Mesenchymal stem cell (in vitro differentiated cells and primary cell): ENCODE measurements at regions not wholly inside any gene's neighbourhood (a gene's known extent, or its start where the extent isn't known, plus 50 kb on each side); places are given as distances from the start of the nearest gene placed in this dataset.

ENCODE experiments used
- DNase-seq: peaks from one replicate; pipeline ENCODE4 v3.0.0-alpha.2; 2013
- H2AFZ ChIP-seq: one replicate; pipeline ENCODE4 v1.6.1; 2013; ENCODE audit warnings: low read depth, mild to moderate bottlenecking, control low read depth, inconsistent platforms, low read length, moderate library complexity
- H2AK5ac ChIP-seq: 2 replicates; pipeline ENCODE4 v1.6.1; 2013; ENCODE audit warnings: low read length, moderate library complexity, mild to moderate bottlenecking, inconsistent platforms; ENCODE audit not compliant: severe bottlenecking
- H2BK120ac ChIP-seq: one replicate; pipeline ENCODE4 v1.6.1; 2013; ENCODE audit warnings: low read depth, mild to moderate bottlenecking, inconsistent platforms, low read length, moderate library complexity
- H2BK12ac ChIP-seq, 2 experiments: one replicate each; pipeline ENCODE4 v1.6.1; 2013; ENCODE audit warnings: inconsistent platforms in 2 of 2, low read length in 2 of 2, mild to moderate bottlenecking in 2 of 2, moderate library complexity in 2 of 2, control low read depth in 1 of 2
- H2BK15ac ChIP-seq: one replicate; pipeline ENCODE4 v1.6.1; 2013; ENCODE audit warnings: mild to moderate bottlenecking, low read depth, inconsistent platforms; ENCODE audit not compliant: poor library complexity, severe bottlenecking
- H2BK5ac ChIP-seq: 2 replicates; pipeline ENCODE4 v1.6.1; 2013; ENCODE audit warnings: low read depth, mild to moderate bottlenecking, low read length, control low read depth, inconsistent platforms; ENCODE audit not compliant: poor library complexity, severe bottlenecking
- H3K14ac ChIP-seq, 2 experiments: one replicate each; pipeline ENCODE4 v1.6.1; 2013; ENCODE audit warnings: inconsistent platforms in 2 of 2, low read length in 2 of 2, control low read depth in 1 of 2, mild to moderate bottlenecking in 1 of 2, moderate library complexity in 1 of 2
- H3K18ac ChIP-seq, 2 experiments: one replicate each; pipeline ENCODE4 v1.6.1; 2013; ENCODE audit warnings: inconsistent platforms in 2 of 2, low read length in 2 of 2, control low read depth in 1 of 2, low read depth in 1 of 2, mild to moderate bottlenecking in 1 of 2
- H3K23ac ChIP-seq, 2 experiments: one replicate each; pipeline ENCODE4 v1.6.1; 2013; ENCODE audit warnings: inconsistent platforms in 2 of 2, low read length in 2 of 2, mild to moderate bottlenecking in 2 of 2, moderate library complexity in 2 of 2, control low read depth in 1 of 2
- H3K27ac ChIP-seq: 2 replicates; pipeline ENCODE4 v1.5.1; 2013; ENCODE audit warnings: mild to moderate bottlenecking, moderate library complexity, low read length, control low read depth, inconsistent platforms; ENCODE audit not compliant: poor library complexity, severe bottlenecking
- H3K27me3 ChIP-seq, 2 experiments: 2 replicates each; pipeline versions ENCODE4 v1.6.1 to v1.7.0; 2013; ENCODE audit warnings: low read length in 2 of 2, mild to moderate bottlenecking in 2 of 2, moderate library complexity in 2 of 2, control low read depth in 1 of 2, inconsistent platforms in 1 of 2; ENCODE audit not compliant: control insufficient read depth in 1 of 2, insufficient read depth in 1 of 2
- H3K36me3 ChIP-seq, 2 experiments: 2 replicates each; pipeline versions ENCODE4 v1.6.1 to v1.7.0; 2013; ENCODE audit warnings: low read length in 2 of 2, control low read depth in 1 of 2, inconsistent platforms in 1 of 2, low read depth in 1 of 2, mild to moderate bottlenecking in 1 of 2; ENCODE audit not compliant: insufficient read depth in 2 of 2, control insufficient read depth in 1 of 2
- H3K4ac ChIP-seq, 2 experiments: one replicate each; pipeline ENCODE4 v1.6.1; 2013; ENCODE audit warnings: inconsistent platforms in 2 of 2, low read length in 2 of 2, mild to moderate bottlenecking in 2 of 2, moderate library complexity in 2 of 2, control low read depth in 1 of 2, low read depth in 1 of 2
- H3K4me1 ChIP-seq: 2 replicates; pipeline ENCODE4 v1.6.1; 2013; ENCODE audit warnings: low read depth, low read length, control low read depth; ENCODE audit not compliant: control insufficient read depth, insufficient read depth
- H3K4me2 ChIP-seq: 2 replicates; pipeline ENCODE4 v1.6.1; 2013; ENCODE audit warnings: low read length, mild to moderate bottlenecking, inconsistent platforms; ENCODE audit not compliant: poor library complexity, severe bottlenecking
- H3K4me3 ChIP-seq, 2 experiments: 2 replicates each; pipeline versions ENCODE4 v1.5.1 to v1.7.0; 2013; ENCODE audit warnings: low read length in 2 of 2, mild to moderate bottlenecking in 2 of 2, control low read depth in 1 of 2, low read depth in 1 of 2; ENCODE audit not compliant: insufficient read depth in 1 of 2
- H3K79me1 ChIP-seq: replicated peaks from 2 replicates; pipeline ENCODE4 v1.6.1; 2013; ENCODE audit warnings: mild to moderate bottlenecking, control low read depth, low read length, inconsistent platforms; ENCODE audit not compliant: poor library complexity, severe bottlenecking
- H3K9ac ChIP-seq: 2 replicates; pipeline ENCODE4 v1.7.0; 2013; ENCODE audit warnings: mild to moderate bottlenecking, low read length, moderate library complexity
- H3K9me3 ChIP-seq: 2 replicates; pipeline ENCODE4 v1.7.0; 2013; ENCODE audit warnings: mild to moderate bottlenecking, low read length; ENCODE audit not compliant: control insufficient read depth
- H4K8ac ChIP-seq: one replicate; pipeline ENCODE4 v1.6.1; 2013; ENCODE audit warnings: inconsistent platforms, mild to moderate bottlenecking, low read length, moderate library complexity
- H4K91ac ChIP-seq: one replicate; pipeline ENCODE4 v1.6.1; 2013; ENCODE audit warnings: mild to moderate bottlenecking, low read length, inconsistent platforms
- WGBS: methylation state at CpG from one replicate; pipeline ENCODE4 v1.1.7; 2013; ENCODE audit warnings: mixed read lengths; 5-methylcytosine and 5-hydroxymethylcytosine counted together

DNA sequence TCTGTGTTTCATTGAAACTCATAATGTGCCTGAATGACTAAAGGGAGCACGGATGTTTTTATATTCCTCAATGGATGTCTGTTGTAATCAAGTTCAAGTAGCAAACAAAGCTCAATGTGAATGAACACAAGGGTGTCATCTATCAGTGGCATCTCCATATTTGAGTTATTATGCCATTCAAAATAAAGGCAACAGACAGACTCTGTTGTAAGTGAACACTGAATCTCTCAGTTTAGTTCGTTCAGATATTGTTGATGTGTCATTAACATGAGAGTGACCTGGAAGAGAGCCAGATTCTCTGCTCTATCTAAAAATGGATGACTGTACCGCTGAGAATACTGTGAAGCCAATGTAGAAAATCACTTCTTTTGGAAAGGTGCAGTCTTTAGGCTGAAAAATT is 118.7 kb downstream of the NUP35 start:
- whole genome bisulfite sequencing: 77% methylated on average over 3 of the region's 3 CpGs
- Histone ChIP-seq H3K18ac (no peak overlapping the region), H3K27ac (no peak overlapping the region), H3K23ac (no peak overlapping the region), H2BK15ac (no peak overlapping the region), H3K4me1 (no peaks in the 10 kb centered on the region), H2BK120ac (no peak overlapping the region), H3K14ac (no peak overlapping the region), H2BK5ac (no peak overlapping the region), H3K36me3 (no peaks in the 10 kb centered on the region), H2AFZ (no peak overlapping the region), H3K9ac (no peak overlapping the region), H2BK12ac (no peak overlapping the region), H3K4ac (no peak overlapping the region), H3K4me2 (no peak overlapping the region), H2AK5ac (no peak overlapping the region), H4K8ac (no peak overlapping the region), H4K91ac (no peak overlapping the region), H3K9me3 (no peaks in the 10 kb centered on the region), H3K79me1 (no peaks in the 10 kb centered on the region), H3K27me3 (no peaks in the 10 kb centered on the region), H3K4me3 (no peak overlapping the region)
- DNase-seq: peak; percentile 10

DNA sequence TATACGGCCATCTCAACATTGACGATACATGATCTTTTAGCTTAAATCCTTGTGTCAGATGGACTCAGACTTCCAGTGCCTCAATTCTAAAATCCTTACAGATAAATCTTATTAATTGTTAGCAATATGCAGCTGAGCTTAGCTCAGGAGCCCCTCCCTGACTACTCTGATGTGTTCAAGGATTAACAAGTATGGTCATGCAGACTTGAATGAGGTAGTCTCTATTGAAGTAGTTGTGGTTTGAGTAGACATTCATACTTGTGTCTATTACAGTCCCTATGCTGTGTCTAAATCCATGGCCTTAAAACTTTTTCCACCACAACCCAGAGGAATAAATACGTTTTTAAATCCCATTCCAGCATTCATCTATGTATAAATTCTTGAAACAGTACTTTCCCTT is 119.5 kb downstream of the NUP35 start:
- no peaks in the 10 kb centered on the region for H3K4me1 ChIP-seq
- H3K14ac ChIP-seq: no peak overlapping the region
- H3K36me3 ChIP-seq: no peaks in the 10 kb centered on the region
- no peak overlapping the region for H4K91ac ChIP-seq
- H3K9me3 ChIP-seq: no peaks in the 10 kb centered on the region
- no peak overlapping the region for H4K8ac ChIP-seq
- no peaks in the 10 kb centered on the region for H3K27me3 ChIP-seq
- no peak overlapping the region for H3K18ac ChIP-seq
- no peak overlapping the region for H2BK120ac ChIP-seq
- no peak overlapping the region for H3K9ac ChIP-seq
- no peak overlapping the region for H2BK15ac ChIP-seq
- H3K4ac ChIP-seq: no peak overlapping the region
- no peak overlapping the region for H2BK5ac ChIP-seq
- H3K79me1 ChIP-seq: no peaks in the 10 kb centered on the region
- H2AK5ac ChIP-seq: no peak overlapping the region
- no peak overlapping the region for H3K27ac ChIP-seq
- no peak for DNase-seq
- no peak overlapping the region for H3K4me3 ChIP-seq
- no peak overlapping the region for H3K4me2 ChIP-seq
- no peak overlapping the region for H2AFZ ChIP-seq
- no peak overlapping the region for H3K23ac ChIP-seq
- WGBS: 86% methylated on average over 3 of the region's 3 CpGs
- H2BK12ac ChIP-seq: no peak overlapping the region

DNA sequence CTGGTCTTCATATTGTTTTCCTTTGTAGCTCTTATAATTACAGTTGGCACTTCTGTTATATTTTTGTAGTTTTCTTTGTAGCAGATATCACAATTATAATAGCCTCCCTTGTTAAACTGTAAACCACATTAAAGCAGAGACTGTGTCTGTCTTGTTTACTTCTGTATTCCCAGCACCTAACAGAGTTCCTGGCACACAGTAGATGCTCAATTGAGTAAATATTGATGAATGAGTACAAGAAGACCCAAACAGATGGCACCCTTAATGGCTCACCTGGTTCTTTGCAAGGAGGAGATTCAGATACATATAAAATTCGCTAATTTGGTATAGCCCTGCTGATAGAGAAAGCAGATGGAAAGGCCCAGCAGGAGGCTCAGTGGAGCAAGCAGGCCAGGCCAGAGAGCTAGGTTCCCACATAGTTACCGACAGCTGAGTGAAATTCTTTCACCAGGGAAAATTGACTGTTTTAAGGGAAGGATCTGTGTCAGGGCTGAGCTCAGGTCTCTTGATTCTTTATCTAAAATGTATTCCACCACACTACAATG is 120.1 kb downstream of the NUP35 start:
- H3K4me3 ChIP-seq: no peak overlapping the region
- no peak overlapping the region for H2BK15ac ChIP-seq
- no peak overlapping the region for H3K23ac ChIP-seq
- no peaks in the 10 kb centered on the region for H3K4me1 ChIP-seq
- H2BK5ac ChIP-seq: no peak overlapping the region
- no peak overlapping the region for H3K18ac ChIP-seq
- no peak overlapping the region for H3K4ac ChIP-seq
- no peaks in the 10 kb centered on the region for H3K27me3 ChIP-seq
- no peaks in the 10 kb centered on the region for H3K36me3 ChIP-seq
- no peak overlapping the region for H3K4me2 ChIP-seq
- H4K91ac ChIP-seq: no peak overlapping the region
- no peak overlapping the region for H2AFZ ChIP-seq
- no peaks in the 10 kb centered on the region for H3K9me3 ChIP-seq
- WGBS: 41% methylated on average over 1 of the region's 2 CpGs
- no peak overlapping the region for H2BK120ac ChIP-seq
- no peak overlapping the region for H3K27ac ChIP-seq
- no peak overlapping the region for H3K14ac ChIP-seq
- no peak for DNase-seq
- no peak overlapping the region for H3K9ac ChIP-seq
- no peaks in the 10 kb centered on the region for H3K79me1 ChIP-seq
- no peak overlapping the region for H4K8ac ChIP-seq
- H2BK12ac ChIP-seq: no peak overlapping the region
- H2AK5ac ChIP-seq: no peak overlapping the region

DNA sequence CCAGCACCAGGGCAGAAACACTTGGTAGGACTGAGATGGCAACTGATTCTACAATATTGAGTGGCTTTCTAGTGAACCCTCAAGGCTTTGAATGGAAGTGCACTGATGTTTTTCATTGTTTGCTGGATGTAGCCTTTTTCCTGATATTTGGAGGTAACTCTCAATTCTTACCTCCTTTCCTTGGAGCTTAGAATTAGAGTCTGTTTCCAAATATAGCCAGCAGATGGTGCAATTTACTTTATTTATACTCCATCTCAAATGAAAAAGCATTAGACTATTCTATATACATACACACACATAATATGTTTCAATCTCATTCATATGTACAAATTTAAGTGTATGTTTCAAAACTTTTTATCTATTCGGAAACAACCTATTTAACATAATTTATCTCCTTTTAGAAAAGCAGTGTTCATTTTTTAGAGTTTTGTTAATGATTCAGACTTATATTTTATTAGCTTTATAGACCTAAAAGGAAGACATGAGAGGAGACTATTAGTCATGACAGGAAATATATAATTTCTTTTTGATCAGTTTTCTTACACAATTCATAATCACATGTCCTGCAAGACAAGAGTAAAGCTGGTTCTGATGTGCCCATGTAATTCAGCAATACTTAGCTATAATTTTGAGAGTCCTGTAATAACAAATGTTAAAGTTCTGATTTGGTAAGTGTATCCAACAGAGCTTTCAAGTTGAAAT is 124.8 kb downstream of the NUP35 start:
- no peak overlapping the region for H4K8ac ChIP-seq

More for the DNA sequence above, 124.8 kb downstream of the NUP35 start:
- peak; percentile 44 for DNase-seq
- Histone ChIP-seq H2AK5ac (no peak overlapping the region), H3K79me1 (no peaks in the 10 kb centered on the region), H3K14ac (no peak overlapping the region), H3K18ac (no peak overlapping the region), H3K23ac (no peak overlapping the region), H3K4me2 (no peak overlapping the region), H3K4me3 (no peak overlapping the region), H3K4ac (no peak overlapping the region), H3K9ac (peak overlapping the region; percentile 22), H3K4me1 (no peaks in the 10 kb centered on the region), H2BK120ac (no peak overlapping the region), H2BK5ac (no peak overlapping the region), H2BK15ac (no peak overlapping the region), H3K9me3 (no peaks in the 10 kb centered on the region), H4K91ac (no peak overlapping the region), H2AFZ (no peak overlapping the region), H3K27me3 (no peaks in the 10 kb centered on the region), H3K36me3 (no peaks in the 10 kb centered on the region), H2BK12ac (no peak overlapping the region), H3K27ac (no peak overlapping the region)
- WGBS: no CpG with 5 or more reads among the region's 1 CpG
